Muscle of leg (tissue), 3 donors: ENCODE measurements at regions not wholly inside any gene's neighbourhood (a gene's known extent, or its start where the extent isn't known, plus 50 kb on each side); places are given as distances from the start of the nearest gene placed in this dataset.
A peak's percentile ranks its signal among the peaks of the same experiment; 100 is the strongest.

Experiments
- DNase-seq: peaks from one replicate; pipeline ENCODE4 v3.0.0; 2013
- H3K27ac ChIP-seq: one replicate; pipeline ENCODE4 v1.5.1; 2013; ENCODE audit warnings: mild to moderate bottlenecking, low read length, control low read depth
- H3K27me3 ChIP-seq: one replicate; pipeline ENCODE4 v1.6.1; 2013; ENCODE audit warnings: low read length; ENCODE audit not compliant: control insufficient read depth, insufficient read depth
- H3K36me3 ChIP-seq: one replicate; pipeline ENCODE4 v1.6.1; 2013; ENCODE audit warnings: low read length; ENCODE audit not compliant: control insufficient read depth, insufficient read depth
- H3K4me1 ChIP-seq: one replicate; pipeline ENCODE4 v1.6.1; 2013; ENCODE audit warnings: low read length; ENCODE audit not compliant: control insufficient read depth, insufficient read depth
- H3K4me3 ChIP-seq: one replicate; pipeline ENCODE4 v1.5.1; 2013; ENCODE audit warnings: low read length, control low read depth
- H3K9me3 ChIP-seq: replicated peaks from 2 replicates; pipeline ENCODE4 v1.6.1; 2013; ENCODE audit warnings: low read depth, low read length; ENCODE audit not compliant: control insufficient read depth
- WGBS: methylation state at CpG from one replicate; pipeline ENCODE4 v1.1.5; 2013; ENCODE audit warnings: missing lambda C conversion rate; ENCODE audit not compliant: insufficient coverage; 5-methylcytosine and 5-hydroxymethylcytosine counted together

GRCh38 chr5:68378204-68378820 is 162.8 kb downstream of the PIK3R1 start:
- Histone ChIP-seq H3K4me1 (no peaks in the 10 kb centered on the region), H3K36me3 (no peaks in the 10 kb centered on the region), H3K27ac (no peak overlapping the region), H3K4me3 (no peak overlapping the region), H3K9me3 (no peaks in the 10 kb centered on the region), H3K27me3 (no peaks in the 10 kb centered on the region)
- WGBS = 100% methylated on average over 1 of the region's 3 CpGs
- DNase-seq = no peak

- H3K27ac ChIP-seq = no peak overlapping the region
- peak; percentile 24 for DNase-seq
- WGBS = no CpG with 5 or more reads among the region's 3 CpGs
- no peaks in the 10 kb centered on the region for H3K27me3 ChIP-seq
- no peak overlapping the region for H3K4me3 ChIP-seq
- no peaks in the 10 kb centered on the region for H3K4me1 ChIP-seq
- H3K36me3 ChIP-seq = no peaks in the 10 kb centered on the region
- H3K9me3 ChIP-seq = no peaks in the 10 kb centered on the region
Observed at GRCh38 chr5:68379275-68380036, 163.9 kb downstream of the PIK3R1 start.

GRCh38 chr5:68380078-68380477 is 164.5 kb downstream of the PIK3R1 start:
- Histone ChIP-seq H3K36me3 (no peaks in the 10 kb centered on the region), H3K27me3 (no peaks in the 10 kb centered on the region), H3K27ac (no peak overlapping the region), H3K4me1 (no peaks in the 10 kb centered on the region), H3K4me3 (no peak overlapping the region), H3K9me3 (no peaks in the 10 kb centered on the region)
- no CpG with 5 or more reads among the region's 2 CpGs for WGBS
- DNase-seq = no peak

GRCh38 chr5:68381060-68381459 is 165.5 kb downstream of the PIK3R1 start:
- H3K36me3 ChIP-seq = no peaks in the 10 kb centered on the region
- DNase-seq = no peak
- H3K4me3 ChIP-seq = no peak overlapping the region
- peaks cover under 1% of the 10 kb centered on the region for H3K9me3 ChIP-seq
- no peak overlapping the region for H3K27ac ChIP-seq
- no CpG with 5 or more reads among the region's 3 CpGs for WGBS
- no peaks in the 10 kb centered on the region for H3K4me1 ChIP-seq
- H3K27me3 ChIP-seq = no peaks in the 10 kb centered on the region

GRCh38 chr5:68381909-68382308 is 166.4 kb downstream of the PIK3R1 start:
- Histone ChIP-seq H3K36me3 (no peaks in the 10 kb centered on the region), H3K27ac (no peak overlapping the region), H3K4me3 (no peak overlapping the region), H3K9me3 (peaks cover 2% of the 10 kb centered on the region), H3K27me3 (no peaks in the 10 kb centered on the region), H3K4me1 (no peaks in the 10 kb centered on the region)
- WGBS = 73% methylated on average over 2 of the region's 3 CpGs
- DNase-seq = no peak

GRCh38 chr5:68382640-68383039 is 167.1 kb downstream of the PIK3R1 start:
- no peak overlapping the region for H3K27ac ChIP-seq
- no peaks in the 10 kb centered on the region for H3K27me3 ChIP-seq
- no peak for DNase-seq
- no peaks in the 10 kb centered on the region for H3K4me1 ChIP-seq
- H3K36me3 ChIP-seq = no peaks in the 10 kb centered on the region
- H3K9me3 ChIP-seq = peaks cover 2% of the 10 kb centered on the region
- no peak overlapping the region for H3K4me3 ChIP-seq

GRCh38 chr5:68383888-68384310 is 168.3 kb downstream of the PIK3R1 start:
- H3K4me1 ChIP-seq = no peaks in the 10 kb centered on the region
- no peak for DNase-seq
- H3K27ac ChIP-seq = no peak overlapping the region
- peaks cover 2% of the 10 kb centered on the region for H3K9me3 ChIP-seq
- H3K27me3 ChIP-seq = no peaks in the 10 kb centered on the region
- H3K4me3 ChIP-seq = no peak overlapping the region
- WGBS = no CpG with 5 or more reads among the region's 2 CpGs
- no peaks in the 10 kb centered on the region for H3K36me3 ChIP-seq

- H3K4me1 ChIP-seq = no peaks in the 10 kb centered on the region
- no peak overlapping the region for H3K27ac ChIP-seq
- H3K27me3 ChIP-seq = no peaks in the 10 kb centered on the region
- WGBS = no CpG with 5 or more reads among the region's 2 CpGs
- DNase-seq = no peak
- no peaks in the 10 kb centered on the region for H3K36me3 ChIP-seq
- H3K9me3 ChIP-seq = peaks cover 2% of the 10 kb centered on the region
- no peak overlapping the region for H3K4me3 ChIP-seq
Observed at GRCh38 chr5:68384936-68385594, 169.5 kb downstream of the PIK3R1 start.

- 80% methylated on average over 1 of the region's 2 CpGs for WGBS
- Histone ChIP-seq H3K9me3 (peaks cover 2% of the 10 kb centered on the region), H3K4me3 (no peak overlapping the region), H3K36me3 (no peaks in the 10 kb centered on the region), H3K27ac (no peak overlapping the region), H3K27me3 (no peaks in the 10 kb centered on the region), H3K4me1 (no peaks in the 10 kb centered on the region)
- no peak for DNase-seq
Observed at GRCh38 chr5:68385936-68386335, 170.4 kb downstream of the PIK3R1 start.

- Histone ChIP-seq H3K4me3 (no peak overlapping the region), H3K27ac (no peak overlapping the region), H3K36me3 (no peaks in the 10 kb centered on the region), H3K27me3 (no peaks in the 10 kb centered on the region), H3K4me1 (no peaks in the 10 kb centered on the region), H3K9me3 (peaks cover 2% of the 10 kb centered on the region)
- no peak for DNase-seq
- no CpG with 5 or more reads among the region's 4 CpGs for WGBS
Observed at GRCh38 chr5:68387074-68387796, 171.7 kb downstream of the PIK3R1 start.
